HCT116 (cell line): ENCODE measurements at regions not wholly inside any gene's neighbourhood (a gene's known extent, or its start where the extent isn't known, plus 50 kb on each side); places are given as distances from the start of the nearest gene placed in this dataset.

ENCODE experiments used
- ATAC-seq: fragments of 200-7000 bp; cut with Tn5 transposase; 2 replicates; pipeline ENCODE4 v1.9.1; 2020; ENCODE audit warnings: mild to moderate bottlenecking, moderate library complexity
- BruUV-seq: library from RNA; stranded (reverse); fragments of 400-500 nt; replicated peaks from 2 replicates; lab custom pipeline; 2021; lab: Mats Ljungman, UMichigan
- CTCF ChIA-PET: fragments of 300-600 bp; sonication (Branson Sonifier 250); formaldehyde crosslinking; loops from one replicate; lab custom pipeline; 2021; ENCODE audit warnings: antibody characterized with exemption; lab: Charles Lee
- POLR2A ChIA-PET: fragments of 300-600, 350-600 bp; sonication (Branson Sonifier 250); formaldehyde crosslinking; loops from one replicate; lab custom pipeline; 2021; ENCODE audit warnings: antibody characterized with exemption; lab: Charles Lee
- RAD21 ChIA-PET, 2 experiments: fragments of 300-600 bp; sonication (Branson Sonifier 250); formaldehyde crosslinking; loops; one replicate each; lab custom pipeline; 2023; ENCODE audit warnings: low total read pairs in 2 of 2; ENCODE audit not compliant: uncharacterized antibody in 2 of 2, unreplicated experiment in 2 of 2, low non-redundant PET in 1 of 2; lab: Charles Lee
- DNase-seq: peaks from one replicate; pipeline ENCODE4 v3.0.0-alpha.2; 2010; ENCODE audit warnings: low read depth, low spot score
- H2AFZ ChIP-seq: fragments of 200-600 bp; shearing (Covaris generic), sonication (generic); 2 replicates; pipeline ENCODE4 v1.6.1; 2017; ENCODE audit warnings: low read depth, mixed run types, mixed read lengths, antibody characterized with exemption, low read length; ENCODE audit not compliant: poor library complexity, severe bottlenecking
- H3K27ac ChIP-seq: 2 replicates; pipeline ENCODE4 v1.5.1; 2012; ENCODE audit warnings: low read depth, low read length
- H3K27me3 ChIP-seq: fragments of 200-600 bp; sonication (generic); 2 replicates; pipeline ENCODE4 v1.6.1; 2016; ENCODE audit warnings: mixed run types, low read length, mixed read lengths; ENCODE audit not compliant: insufficient read depth
- H3K36me3 ChIP-seq, 2 experiments: fragments of 200-500 bp in 1 of 2; fragments of 200-600 bp in 1 of 2; sonication (Bioruptor generic) in 1 of 2; sonication (generic) in 1 of 2; 2 replicates each; pipeline versions ENCODE4 v1.5.1 to v1.6.1; 2014 to 2016; ENCODE audit warnings: low read length in 2 of 2, inconsistent platforms in 1 of 2, mixed read lengths in 1 of 2, mixed run types in 1 of 2; ENCODE audit not compliant: insufficient read depth in 2 of 2, control insufficient read depth in 1 of 2
- H3K4me1 ChIP-seq, 2 experiments: fragments of 200-600 bp in 1 of 2; sonication (generic) in 1 of 2; 2 replicates each; pipeline versions ENCODE4 v1.5.1 to v1.6.1; 2012 to 2017; ENCODE audit warnings: low read length in 2 of 2, inconsistent platforms in 1 of 2, mild to moderate bottlenecking in 1 of 2, mixed read lengths in 1 of 2, mixed run types in 1 of 2, moderate library complexity in 1 of 2; ENCODE audit not compliant: insufficient read depth in 2 of 2, control insufficient read depth in 1 of 2
- H3K4me2 ChIP-seq: fragments of 200-600 bp; sonication (generic); 2 replicates; pipeline ENCODE4 v1.6.1; 2017; ENCODE audit warnings: mixed run types, low read length, mixed read lengths
- H3K4me3 ChIP-seq, 2 experiments: fragments of 200-600 bp in 1 of 2; sonication (generic) in 1 of 2; replicated peaks in 1 of 2; 2 replicates each; pipeline ENCODE4 v1.5.1; 2011 to 2016; ENCODE audit warnings: low read length in 2 of 2, control low read depth in 1 of 2, low read depth in 1 of 2, mild to moderate bottlenecking in 1 of 2, mixed read lengths in 1 of 2, mixed run types in 1 of 2
- H3K79me2 ChIP-seq: fragments of 200-600 bp; sonication (generic); 2 replicates; pipeline ENCODE4 v1.6.1; 2017; ENCODE audit warnings: mild to moderate bottlenecking, mixed run types, low read length, moderate library complexity, mixed read lengths; ENCODE audit not compliant: insufficient read depth
- H3K9ac ChIP-seq: fragments of 200-600 bp; sonication (generic); 2 replicates; pipeline ENCODE4 v1.6.1; 2016; ENCODE audit warnings: low read length, mixed read lengths
- H3K9me2 ChIP-seq: fragments of 200-600 bp; sonication (generic), shearing (Covaris generic); 2 replicates; pipeline ENCODE4 v1.6.1; 2017; ENCODE audit warnings: mixed run types, mild to moderate bottlenecking, moderate library complexity; ENCODE audit not compliant: insufficient read depth
- H3K9me3 ChIP-seq, 2 experiments: fragments of 200-500 bp in 1 of 2; fragments of 200-600 bp in 1 of 2; sonication (Bioruptor generic) in 1 of 2; sonication (generic) in 1 of 2; 2 replicates each; pipeline ENCODE4 v1.6.1; 2014 to 2017; ENCODE audit warnings: low read length in 2 of 2, mixed read lengths in 2 of 2, inconsistent platforms in 1 of 2, low read depth in 1 of 2, mild to moderate bottlenecking in 1 of 2, mixed run types in 1 of 2, moderate library complexity in 1 of 2; ENCODE audit not compliant: control insufficient read depth in 1 of 2, insufficient read depth in 1 of 2
- H4K20me1 ChIP-seq: fragments of 200-600 bp; sonication (generic), shearing (Covaris generic); 2 replicates; pipeline ENCODE4 v1.6.1; 2017; ENCODE audit warnings: mixed run types, mild to moderate bottlenecking, moderate library complexity; ENCODE audit not compliant: insufficient read depth
- CBX3 ChIP-seq: IDR thresholded peaks from 2 replicates; pipeline ENCODE4 v1.6.1; 2012; ENCODE audit warnings: low read depth
- CEBPB ChIP-seq: IDR thresholded peaks from 2 replicates; pipeline ENCODE4 v1.6.1; 2012; ENCODE audit warnings: low read depth
- CTCF ChIP-seq, 3 experiments: fragments of 200-600 bp in 1 of 3; sonication (generic) in 1 of 3; IDR thresholded peaks in 2 of 3; conservative IDR thresholded peaks in 1 of 3; 2 replicates each; pipeline ENCODE4 v1.5.1; 2012 to 2017; ENCODE audit warnings: low read depth in 2 of 3, low read length in 2 of 3, antibody characterized with exemption in 1 of 3, borderline replicate concordance in 1 of 3, control low read depth in 1 of 3, mild to moderate bottlenecking in 1 of 3, mixed read lengths in 1 of 3, mixed run types in 1 of 3, moderate library complexity in 1 of 3; ENCODE audit not compliant: insufficient read depth in 1 of 3
- EZH2 ChIP-seq: fragments of 200-600 bp; sonication (generic); IDR thresholded peaks from 2 replicates; pipeline ENCODE4 v1.6.1; 2017; ENCODE audit warnings: antibody characterized with exemption, mixed run types
- FOSL1 ChIP-seq: IDR thresholded peaks from 2 replicates; pipeline ENCODE4 v1.6.1; 2012; ENCODE audit warnings: low read depth
- POLR2A ChIP-seq: IDR thresholded peaks from 2 replicates; pipeline ENCODE4 v1.7.0; 2011; ENCODE audit warnings: borderline replicate concordance; ENCODE audit not compliant: insufficient read depth, insufficient read length; ENCODE audit errors: extremely low read depth
- RAD21 ChIP-seq: IDR thresholded peaks from 2 replicates; pipeline ENCODE4 v1.6.1; 2012; ENCODE audit warnings: low read depth, mild to moderate bottlenecking
- REST ChIP-seq: IDR thresholded peaks from 2 replicates; pipeline ENCODE4 v1.6.1; 2012; ENCODE audit warnings: low read depth
- ZFX ChIP-seq: fragments of 450-650 bp; IDR thresholded peaks from 2 replicates; pipeline ENCODE4 v1.6.1; 2017
- intact Hi-C: fragments of 100-400 bp; cut with micrococcal nuclease; formaldehyde crosslinking; loops from 2 replicates; pipeline ENCODE4 v1.10.0; 2022
- TF ChIP-seq, protein P1 (sequence below): IDR thresholded peaks from 2 replicates; pipeline ENCODE4 v1.6.1; 2012

- TF ChIP-seq REST (no peak), FOSL1 (no peak), ZFX (no peak), CEBPB (no peak), RAD21 (no peak), POLR2A (no peak)
Measured at GRCh38 chr14:43105305-43105704, 1401.8 kb downstream of the FSCB start (continued).

- H3K36me3 ChIP-seq = no peaks in the 10 kb centered on the region
- no peaks in the 10 kb centered on the region for H4K20me1 ChIP-seq
- no peaks in the 10 kb centered on the region; a peak in 1 of 4 replicates for H3K9me3 ChIP-seq
- BruUV-seq = no TSS peak
- no peaks in the 10 kb centered on the region for H3K27me3 ChIP-seq
- ChIA-PET POLR2A (no interaction called here), RAD21 (no interaction called here), CTCF (no interaction called here)
- DNase-seq = no peak
- no peak overlapping the region for H3K27ac ChIP-seq
- no peak overlapping the region for H2AFZ ChIP-seq
- no peaks in the 10 kb centered on the region for H3K4me1 ChIP-seq
- TF ChIP-seq CBX3 (no peak), CTCF (IDR thresholded peaks at IDR 0.05 in 2 of 3, conservative IDR thresholded peaks at IDR 0.05 in 1 of 3; ENCODE audit: borderline replicate concordance in 1 of 3, insufficient read depth in 1 of 3, low read depth in 2 of 3, low read length in 2 of 3) (no peak), RAD21 (no peak), EZH2 (no peak)
- TF ChIP-seq, protein P1, sequence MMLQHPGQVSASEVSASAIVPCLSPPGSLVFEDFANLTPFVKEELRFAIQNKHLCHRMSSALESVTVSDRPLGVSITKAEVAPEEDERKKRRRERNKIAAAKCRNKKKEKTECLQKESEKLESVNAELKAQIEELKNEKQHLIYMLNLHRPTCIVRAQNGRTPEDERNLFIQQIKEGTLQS = no peak
- no peak overlapping the region for H3K4me2 ChIP-seq
- ATAC-seq = no peak
- no peak overlapping the region for H3K9ac ChIP-seq
- H3K4me3 ChIP-seq = no peak overlapping the region
- H3K79me2 ChIP-seq = no peaks in the 10 kb centered on the region
- intact Hi-C loops = no loop called here
- H3K9me2 ChIP-seq = no peaks in the 10 kb centered on the region
Measured at GRCh38 chr14:43090380-43090779, 1416.7 kb downstream of the FSCB start.
